Astrocyte (in vitro differentiated cells and primary cell): ENCODE measurements at regions not wholly inside any gene's neighbourhood (a gene's known extent, or its start where the extent isn't known, plus 50 kb on each side); places are given as distances from the start of the nearest gene placed in this dataset.

Experiments used
- CTCF ChIP-seq: IDR thresholded peaks from 2 replicates; pipeline ENCODE4 v1.5.1; 2011; ENCODE audit warnings: low read depth, mild to moderate bottlenecking, inconsistent platforms, low read length, moderate library complexity; ENCODE audit not compliant: insufficient read depth
- EZH2 ChIP-seq: IDR thresholded peaks from 2 replicates; pipeline ENCODE4 v1.6.1; 2012; ENCODE audit warnings: mild to moderate bottlenecking, low read length, inconsistent platforms; ENCODE audit not compliant: insufficient read depth

- TF ChIP-seq CTCF (no peak), EZH2 (no peak)
Observed at GRCh38 chr14:44449680-44450079, 57.4 kb downstream of the FSCB start.
